ENCODE measurements at regions not wholly inside any gene's neighbourhood (a gene's known extent, or its start where the extent isn't known, plus 50 kb on each side); places are given as distances from the start of the nearest gene placed in this dataset.

- no peak overlapping the region for H3K4me3 ChIP-seq
- FAIRE-seq: no peak
- no peak for DNase-seq
- no peak for ATAC-seq
- no peaks in the 10 kb centered on the region for H3K9me3 ChIP-seq
- H3K27me3 ChIP-seq: no peaks in the 10 kb centered on the region
- 81 to 84% methylated on average over 7 of the region's 7 CpGs for WGBS, 2 donors
- no peak overlapping the region for H3K27ac ChIP-seq
- TF ChIP-seq, protein P1, sequence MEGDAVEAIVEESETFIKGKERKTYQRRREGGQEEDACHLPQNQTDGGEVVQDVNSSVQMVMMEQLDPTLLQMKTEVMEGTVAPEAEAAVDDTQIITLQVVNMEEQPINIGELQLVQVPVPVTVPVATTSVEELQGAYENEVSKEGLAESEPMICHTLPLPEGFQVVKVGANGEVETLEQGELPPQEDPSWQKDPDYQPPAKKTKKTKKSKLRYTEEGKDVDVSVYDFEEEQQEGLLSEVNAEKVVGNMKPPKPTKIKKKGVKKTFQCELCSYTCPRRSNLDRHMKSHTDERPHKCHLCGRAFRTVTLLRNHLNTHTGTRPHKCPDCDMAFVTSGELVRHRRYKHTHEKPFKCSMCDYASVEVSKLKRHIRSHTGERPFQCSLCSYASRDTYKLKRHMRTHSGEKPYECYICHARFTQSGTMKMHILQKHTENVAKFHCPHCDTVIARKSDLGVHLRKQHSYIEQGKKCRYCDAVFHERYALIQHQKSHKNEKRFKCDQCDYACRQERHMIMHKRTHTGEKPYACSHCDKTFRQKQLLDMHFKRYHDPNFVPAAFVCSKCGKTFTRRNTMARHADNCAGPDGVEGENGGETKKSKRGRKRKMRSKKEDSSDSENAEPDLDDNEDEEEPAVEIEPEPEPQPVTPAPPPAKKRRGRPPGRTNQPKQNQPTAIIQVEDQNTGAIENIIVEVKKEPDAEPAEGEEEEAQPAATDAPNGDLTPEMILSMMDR (IDR thresholded peaks at IDR 0.05): no peak
- intact Hi-C loops (cut with DNase I): no loop called here
- H3K36me3 ChIP-seq: no peaks in the 10 kb centered on the region
- no peaks in the 10 kb centered on the region for H3K4me1 ChIP-seq
Measured at GRCh38 chr11:46202149-46202548, 75.3 kb upstream of the CREB3L1 start.

DNA sequence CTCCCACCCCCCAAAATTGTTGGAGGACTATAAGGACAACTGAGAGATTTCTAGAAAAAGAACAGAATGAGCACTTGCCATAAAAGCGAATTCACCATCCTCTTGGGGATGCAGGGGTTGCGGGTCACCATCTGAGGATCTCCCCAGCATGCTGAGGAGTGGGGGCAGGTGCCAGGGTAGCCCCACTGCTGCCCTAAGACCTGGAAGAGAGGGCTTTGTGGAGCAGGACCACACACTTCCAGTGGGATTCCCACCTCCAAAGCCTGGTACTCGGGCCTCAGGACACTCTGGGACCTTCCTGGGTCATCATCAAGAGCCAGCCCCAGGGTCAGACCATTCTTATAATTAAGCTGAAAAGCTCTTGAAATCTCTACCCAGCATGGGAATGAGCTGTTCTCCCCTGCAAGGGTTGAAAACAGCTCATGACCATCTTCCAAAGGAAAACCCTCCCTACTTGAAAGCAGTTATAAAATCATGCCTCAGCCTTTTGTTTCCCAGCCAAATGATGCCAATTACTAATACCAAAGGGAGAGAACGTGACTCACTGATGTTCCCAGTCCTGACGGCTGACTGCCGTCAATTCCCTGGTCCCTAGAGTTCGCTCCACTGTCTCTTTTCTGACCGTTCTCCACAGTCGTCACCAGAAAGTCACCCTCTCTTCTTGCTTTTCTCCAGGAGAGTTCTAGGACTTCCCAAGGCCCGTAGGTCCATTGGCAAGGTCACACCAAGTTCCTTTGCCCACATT lies 76.8 kb upstream of the CREB3L1 start:
- intact Hi-C loops (cut with DNase I): no loop called here
- DNase-seq (no peak), FAIRE-seq (no peak)

GRCh38 chr11:46198245-46199240 lies 77.3 kb upstream of the PHF21A start:
- Histone ChIP-seq H3K4me3 (no peak overlapping the region), H3K9me3 (no peaks in the 10 kb centered on the region), H3K36me3 (no peaks in the 10 kb centered on the region), H3K27me3 (no peaks in the 10 kb centered on the region), H3K27ac (no peak overlapping the region), H3K4me1 (no peaks in the 10 kb centered on the region)
- TF ChIP-seq, protein P1 (IDR thresholded peaks at IDR 0.05): no peak
- 75 to 89% methylated on average over 8 of the region's 8 CpGs for WGBS, 2 donors
- no peak for FAIRE-seq
- DNase-seq: no peak
- ATAC-seq: no peak
- intact Hi-C loops (cut with DNase I): no loop called here

More for the DNA sequence above, 76.8 kb upstream of the CREB3L1 start:
- H3K4me1 ChIP-seq: no peaks in the 10 kb centered on the region
- H3K4me3 ChIP-seq: no peak overlapping the region
- H3K27ac ChIP-seq: no peak overlapping the region
- no peaks in the 10 kb centered on the region for H3K36me3 ChIP-seq
- ATAC-seq: no peak
- TF ChIP-seq, protein P1 (IDR thresholded peaks at IDR 0.05): no peak
- WGBS, 2 donors: 81 to 90% methylated on average over 10 of the region's 10 CpGs
- H3K27me3 ChIP-seq: no peaks in the 10 kb centered on the region
- no peaks in the 10 kb centered on the region for H3K9me3 ChIP-seq

DNA sequence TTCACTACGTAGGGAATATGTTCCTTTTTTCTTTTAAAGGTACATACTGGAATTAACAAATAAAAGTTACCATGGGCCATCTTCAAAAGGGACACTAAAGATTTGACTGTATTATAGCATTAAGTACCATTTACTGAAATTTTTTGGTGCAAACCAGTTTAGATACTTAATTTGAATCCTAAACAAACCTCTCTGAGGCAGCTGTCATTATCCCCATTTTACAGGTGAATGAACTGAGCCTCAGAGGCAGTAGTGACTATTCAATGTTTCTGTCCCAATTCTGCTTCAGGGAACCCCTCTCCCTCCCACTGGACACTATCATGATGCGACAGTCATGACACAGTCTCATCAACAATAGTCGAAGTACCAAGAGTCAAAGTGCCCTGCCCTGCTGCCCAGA lies 76.2 kb upstream of the PHF21A start:
- Histone ChIP-seq H3K27ac (no peak overlapping the region), H3K4me3 (no peak overlapping the region), H3K4me1 (no peaks in the 10 kb centered on the region), H3K27me3 (no peaks in the 10 kb centered on the region), H3K9me3 (no peaks in the 10 kb centered on the region), H3K36me3 (no peaks in the 10 kb centered on the region)
- DNase-seq (no peak), ATAC-seq (no peak), FAIRE-seq (no peak)
- WGBS, 2 donors: 64 to 74% methylated on average over 3 of the region's 3 CpGs
- TF ChIP-seq, protein P1 (IDR thresholded peaks at IDR 0.05): no peak
- intact Hi-C loops (cut with DNase I): no loop called here

All from pancreas (tissue), 10 donors.